Renal pelvis (tissue), 1 donor: ENCODE measurements at regions not wholly inside any gene's neighbourhood (a gene's known extent, or its start where the extent isn't known, plus 50 kb on each side); places are given as distances from the start of the nearest gene placed in this dataset.
"Not testable (repeated sequence)": the region's sequence is repeated elsewhere in the genome, so short reads cannot be mapped to it uniquely, and the experiment has no call there.

Experiments
- DNase-seq: peaks from one replicate; pipeline ENCODE4 v3.0.0-alpha.2; 2013

DNA sequence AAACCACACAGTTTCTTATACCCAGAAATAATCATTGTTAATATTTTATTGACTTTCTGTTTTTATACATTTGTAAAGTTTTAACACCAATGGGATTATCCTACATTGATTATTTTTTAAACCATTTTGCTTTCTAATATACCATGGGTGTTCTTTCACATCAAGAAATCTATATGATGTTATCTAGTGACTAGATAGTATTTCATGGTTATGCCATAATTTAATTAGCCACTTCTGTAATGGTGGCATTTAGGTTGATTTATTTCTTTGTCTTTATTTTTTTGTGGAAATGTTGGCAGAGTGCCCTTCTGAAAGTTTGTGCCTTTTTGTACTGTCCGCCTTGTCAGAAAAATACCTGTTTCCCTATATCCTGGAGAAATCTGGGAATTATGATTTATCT, 193.3 kb downstream of the CEP135 start:
- no peak for DNase-seq

DNA sequence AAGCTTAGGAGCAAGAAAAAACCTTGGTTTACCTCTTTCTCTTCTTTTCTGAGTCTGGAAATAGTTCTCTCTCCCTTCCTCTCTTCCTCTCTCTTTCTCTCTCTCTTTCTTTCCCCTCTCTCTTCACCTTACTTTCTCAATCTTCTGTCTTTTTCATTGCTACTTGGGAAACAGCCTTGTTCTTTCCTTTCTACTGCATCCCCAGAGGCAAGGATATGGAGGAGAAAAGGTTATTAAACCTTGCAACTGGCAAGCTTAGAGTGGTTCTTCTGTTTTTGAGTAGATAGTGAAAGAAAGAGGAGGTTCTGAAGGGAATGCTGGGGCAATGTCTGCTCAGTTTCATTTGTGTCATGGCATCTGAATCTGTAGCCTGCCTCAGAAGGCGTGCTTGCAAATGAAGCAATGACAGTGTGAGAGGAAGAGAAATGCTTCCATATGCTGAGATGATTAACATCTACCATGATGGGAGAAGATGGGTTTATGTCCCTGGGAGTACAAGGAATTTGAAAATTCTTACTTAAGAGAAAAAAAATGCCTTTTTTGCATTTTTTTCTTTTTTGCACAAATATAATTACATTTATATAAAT, 190.6 kb downstream of the CEP135 start:
- no peak for DNase-seq

DNA sequence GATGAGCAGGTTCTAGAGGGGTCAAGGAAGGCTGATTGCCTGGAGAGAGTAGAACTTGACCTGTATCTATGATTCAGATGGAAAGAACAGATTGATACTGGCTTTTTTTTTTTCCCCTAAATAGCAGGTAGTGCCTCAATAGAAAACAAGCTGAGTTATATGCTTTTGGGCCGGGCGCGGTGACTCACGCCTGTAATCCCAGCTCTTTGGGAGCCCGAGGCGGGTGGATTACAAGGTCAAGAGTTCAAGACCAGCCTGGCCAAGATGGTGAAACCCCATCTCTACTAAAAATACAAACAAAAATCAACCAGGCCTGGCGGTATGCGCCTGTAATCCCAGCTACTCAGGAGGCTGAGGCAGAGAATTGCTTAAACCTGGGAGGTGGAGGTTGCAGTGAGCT, 186.1 kb downstream of the CEP135 start:
- not testable (repeated sequence) for DNase-seq

DNA sequence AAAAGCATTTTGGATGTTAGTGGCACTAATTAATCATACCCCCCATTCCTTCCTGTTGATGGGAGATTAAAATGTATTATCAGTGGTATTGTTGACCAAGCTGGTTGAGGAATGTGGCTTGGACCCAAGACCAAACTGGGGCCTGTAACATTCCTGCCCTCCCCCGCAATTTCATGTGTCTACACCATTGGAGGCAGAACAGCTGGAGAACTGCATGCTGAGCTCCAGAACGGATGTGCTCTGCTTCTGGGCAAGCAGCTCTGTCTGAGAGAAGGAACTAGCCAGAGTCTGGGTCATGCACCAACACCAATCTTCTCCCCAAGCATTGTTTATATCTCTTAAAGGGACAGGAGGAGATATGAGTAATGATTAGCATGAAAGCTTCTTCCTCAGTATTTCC, 185.5 kb downstream of the CEP135 start:
- DNase-seq, result peak; percentile 79

DNA sequence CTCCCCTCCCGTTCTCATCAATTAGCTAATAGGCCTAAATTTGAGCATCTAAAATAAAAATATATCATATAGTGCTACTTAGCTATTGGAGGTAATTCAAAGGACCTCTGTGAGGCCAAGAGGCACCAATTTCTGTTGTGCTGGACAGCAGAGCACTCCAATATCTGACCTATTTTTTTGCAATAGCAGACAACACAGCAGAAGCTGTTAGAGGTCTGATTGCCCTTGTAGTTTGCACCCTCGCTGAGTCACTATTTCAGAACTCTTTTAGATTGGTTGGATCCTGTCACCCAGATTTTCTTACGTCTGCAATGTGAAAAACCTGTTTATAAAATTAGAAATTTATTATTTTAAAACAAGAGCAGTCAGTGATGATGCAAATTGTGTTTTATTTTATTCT, 184.1 kb downstream of the CEP135 start:
- DNase-seq, result no peak

DNA sequence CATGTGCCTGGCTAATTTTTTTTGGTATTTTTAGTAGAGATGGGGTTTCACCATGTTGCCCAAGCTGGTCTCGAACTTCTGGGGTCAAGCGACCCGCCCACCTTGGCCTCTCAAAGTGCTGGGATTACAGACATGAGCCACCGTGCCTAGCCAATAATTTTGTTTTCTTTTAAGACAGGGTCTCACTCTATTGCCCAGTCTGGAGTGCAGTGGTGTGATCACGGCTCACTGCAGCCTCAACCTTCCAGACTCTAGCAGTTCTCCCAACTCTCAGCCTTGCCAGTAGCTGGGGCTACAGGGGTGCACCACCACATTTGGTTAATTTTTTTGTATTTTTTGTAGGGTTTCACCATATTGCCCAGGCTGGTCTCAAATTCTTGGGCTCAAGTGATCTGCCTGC, 183.4 kb downstream of the CEP135 start:
- not testable (repeated sequence) for DNase-seq

DNA sequence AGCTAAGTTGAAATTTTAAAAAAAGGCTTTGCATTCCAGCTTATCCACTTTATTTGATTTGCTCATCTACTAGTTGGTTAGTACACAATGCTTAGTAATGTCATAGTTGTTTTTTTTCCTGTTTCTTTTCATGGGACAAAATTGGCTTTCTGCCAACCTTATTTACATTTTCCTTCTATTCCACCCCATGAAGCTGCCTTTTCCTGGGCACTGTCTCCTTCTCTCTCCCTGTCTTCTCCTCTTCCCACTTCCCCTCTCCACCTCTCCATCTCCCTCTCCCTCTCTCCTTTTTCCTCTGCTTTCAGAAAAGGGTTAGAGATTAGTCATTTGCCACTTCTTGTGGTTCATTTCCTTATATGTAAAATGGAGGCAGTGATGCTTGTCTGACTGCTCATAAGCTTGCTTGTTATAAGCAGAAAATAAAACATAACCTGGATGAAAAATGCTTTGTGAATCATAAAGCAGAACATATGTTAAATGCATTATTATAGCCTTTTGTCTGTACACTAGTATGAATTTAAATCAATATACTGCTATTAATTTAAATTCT, 181.9 kb downstream of the CEP135 start:
- DNase-seq, result no peak

DNA sequence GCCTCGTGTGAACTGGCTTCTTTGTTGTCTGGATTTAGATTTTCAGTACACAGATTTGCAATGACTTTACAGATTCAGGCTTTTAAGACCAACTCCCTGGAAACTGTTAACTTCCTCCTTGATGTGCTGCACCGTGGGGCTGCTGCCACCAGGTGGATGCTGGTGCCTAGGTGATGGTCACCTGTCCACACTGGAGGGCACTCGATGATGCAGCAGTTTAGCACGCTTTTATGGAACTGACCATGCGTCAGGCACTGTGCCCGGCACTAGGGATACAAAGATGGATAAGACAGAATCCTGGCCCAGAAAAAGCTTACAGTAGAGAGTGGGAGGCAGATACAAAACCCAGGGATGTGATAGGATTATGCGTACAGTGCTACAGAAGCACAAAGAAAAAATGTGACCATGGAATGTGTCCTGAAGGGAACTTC, 180.7 kb downstream of the CEP135 start:
- DNase-seq, result no peak

DNA sequence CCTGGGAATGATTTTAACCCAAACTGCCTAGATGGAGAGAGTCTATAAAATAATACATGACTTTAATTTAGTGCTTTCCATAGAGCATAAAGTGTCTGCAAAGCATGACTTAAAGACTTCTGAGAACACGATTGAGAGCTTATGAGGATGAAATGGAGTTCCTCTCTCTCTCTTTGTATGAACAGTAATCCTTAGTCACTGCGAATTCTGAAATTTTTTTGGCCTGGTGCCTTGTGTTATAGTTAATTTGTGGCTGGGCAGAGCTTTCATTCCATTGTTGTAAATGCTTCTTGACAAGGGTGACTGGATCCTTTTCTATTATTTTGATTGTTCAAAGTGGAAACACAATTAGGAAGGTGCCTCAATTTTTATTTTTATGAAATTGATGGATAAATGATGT, 179.5 kb downstream of the CEP135 start:
- DNase-seq, result no peak

DNA sequence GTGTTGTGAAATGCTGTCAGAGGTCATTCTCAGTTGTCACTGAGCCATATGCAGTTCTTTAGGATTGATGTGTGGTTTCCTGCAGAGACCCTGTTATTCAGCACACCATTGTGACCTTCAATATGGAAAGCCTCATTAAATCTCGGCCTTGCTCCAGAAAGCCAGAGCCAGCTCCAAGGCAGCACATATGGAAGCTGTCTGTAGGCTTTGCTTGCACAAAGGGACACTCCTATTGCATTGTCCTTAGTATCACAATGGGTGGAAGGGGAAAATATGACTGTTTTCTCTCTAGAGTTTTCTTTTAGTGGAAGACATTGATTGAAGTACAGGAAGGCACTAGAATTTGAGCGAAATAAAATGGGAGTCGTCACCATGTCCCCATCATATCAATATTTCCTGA, 179.0 kb downstream of the CEP135 start:
- DNase-seq, result peak; percentile 72

DNA sequence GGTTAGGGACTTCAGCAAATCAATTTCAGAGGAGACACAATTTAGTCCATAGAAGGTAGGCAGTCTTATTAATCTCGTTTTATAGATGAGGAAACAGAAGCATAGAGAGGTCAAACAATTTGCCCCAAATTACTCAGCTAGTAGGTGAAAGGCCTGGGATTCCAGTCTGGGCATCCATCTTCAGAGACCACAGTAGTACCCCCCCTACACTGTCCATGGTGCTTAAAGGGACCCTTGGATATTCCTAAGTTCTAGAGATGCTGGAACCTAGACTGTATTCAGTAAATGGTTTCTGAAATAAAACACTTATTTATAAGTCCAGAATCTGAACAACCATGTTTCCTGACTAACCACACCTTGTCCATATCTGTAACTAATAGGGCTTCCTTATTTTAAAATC, 174.8 kb downstream of the CEP135 start:
- no peak for DNase-seq

DNA sequence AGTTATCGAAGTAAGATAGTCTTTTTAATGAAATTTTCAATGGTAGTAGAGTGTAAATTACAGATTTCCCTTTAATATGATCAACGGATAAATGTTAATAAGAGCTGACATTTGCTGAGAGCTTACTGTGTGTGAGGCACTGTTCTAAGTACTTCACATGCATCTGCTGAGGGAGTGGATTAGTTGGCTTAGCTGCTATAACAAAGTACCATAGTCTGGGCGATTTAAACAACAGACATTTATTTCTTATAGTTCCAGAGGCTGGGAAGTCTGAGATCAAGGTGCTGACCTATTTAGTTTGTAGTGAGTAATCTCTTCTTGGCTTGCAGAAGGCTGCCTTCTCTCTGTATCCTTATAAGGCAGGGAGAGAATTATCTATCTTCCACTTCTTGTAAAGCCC, 174.3 kb downstream of the CEP135 start:
- DNase-seq, result no peak

DNA sequence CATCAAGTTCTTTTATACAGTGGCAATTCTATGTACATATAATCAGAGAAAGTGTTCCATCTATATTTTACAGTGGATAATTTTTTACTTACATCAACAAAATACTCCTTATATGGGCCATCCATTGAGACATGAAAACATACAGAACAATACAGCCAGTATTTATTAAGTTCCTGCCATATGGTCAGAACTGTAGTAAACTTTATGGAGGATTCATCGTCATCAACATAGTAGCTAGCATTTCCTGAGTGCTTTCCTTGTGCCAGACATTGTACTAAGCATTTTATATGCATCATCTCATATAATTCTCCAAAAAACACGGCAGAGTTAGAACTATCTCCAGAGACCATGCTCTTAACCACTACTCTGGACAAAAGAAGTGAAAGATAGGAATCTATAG, 170.1 kb downstream of the CEP135 start:
- no peak for DNase-seq

DNA sequence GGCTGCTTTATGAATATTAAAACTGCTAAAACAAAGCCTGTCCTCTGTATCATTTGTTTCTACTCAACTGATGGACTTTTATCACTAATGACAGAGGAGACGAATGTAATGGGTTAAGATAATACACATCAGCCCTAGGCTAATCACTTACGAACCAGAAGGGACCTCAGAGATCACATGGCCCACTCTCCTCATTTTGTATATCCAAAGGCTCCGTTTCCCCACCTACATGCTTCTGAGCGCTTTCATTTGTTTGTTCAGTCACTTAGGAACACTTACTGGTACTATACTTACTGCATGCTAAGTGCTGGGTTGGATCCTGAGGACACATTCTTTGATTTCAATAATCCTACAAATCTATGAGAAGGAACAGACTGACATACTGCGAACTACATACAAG, 169.3 kb downstream of the CEP135 start:
- no peak for DNase-seq

DNA sequence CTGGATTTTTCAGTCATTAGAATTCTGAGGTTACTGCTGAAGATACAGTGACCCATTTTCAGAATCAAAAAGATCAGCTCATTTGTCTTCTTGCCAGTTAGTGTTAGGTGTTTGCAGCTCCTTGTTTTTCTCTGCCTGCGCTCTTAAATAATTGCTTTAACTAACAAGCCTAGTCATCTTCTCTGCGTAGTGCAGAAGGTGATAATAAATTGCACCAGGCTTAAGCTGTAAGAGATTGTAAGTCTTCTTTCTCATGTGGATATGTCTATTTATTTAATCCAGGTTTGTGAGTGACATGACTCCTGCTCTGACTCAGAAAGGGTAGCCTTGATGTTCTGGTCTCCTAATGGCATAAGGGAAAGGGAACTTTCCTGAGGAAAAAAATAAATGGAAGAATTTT, 167.2 kb downstream of the CEP135 start:
- DNase-seq, result no peak

DNA sequence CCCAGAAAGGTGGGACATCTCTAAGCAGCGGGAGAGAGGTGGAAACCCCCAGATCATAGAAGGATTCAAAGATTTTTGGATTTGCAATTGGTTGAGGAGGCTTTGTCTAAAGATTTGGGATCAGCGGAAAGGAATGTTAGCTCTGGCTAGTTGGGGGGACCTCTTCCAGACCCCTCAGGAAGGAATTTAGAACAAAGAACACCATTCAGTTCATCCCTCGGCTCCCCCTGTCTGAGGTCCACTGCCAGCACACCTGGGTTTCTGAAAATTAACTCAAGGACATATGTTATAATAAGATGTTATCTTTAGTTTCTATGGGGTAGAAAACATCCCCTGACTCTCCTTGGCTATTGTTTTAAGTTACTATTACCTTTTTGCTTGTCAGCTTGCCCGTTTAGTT, 163.6 kb downstream of the CEP135 start:
- DNase-seq, result no peak

DNA sequence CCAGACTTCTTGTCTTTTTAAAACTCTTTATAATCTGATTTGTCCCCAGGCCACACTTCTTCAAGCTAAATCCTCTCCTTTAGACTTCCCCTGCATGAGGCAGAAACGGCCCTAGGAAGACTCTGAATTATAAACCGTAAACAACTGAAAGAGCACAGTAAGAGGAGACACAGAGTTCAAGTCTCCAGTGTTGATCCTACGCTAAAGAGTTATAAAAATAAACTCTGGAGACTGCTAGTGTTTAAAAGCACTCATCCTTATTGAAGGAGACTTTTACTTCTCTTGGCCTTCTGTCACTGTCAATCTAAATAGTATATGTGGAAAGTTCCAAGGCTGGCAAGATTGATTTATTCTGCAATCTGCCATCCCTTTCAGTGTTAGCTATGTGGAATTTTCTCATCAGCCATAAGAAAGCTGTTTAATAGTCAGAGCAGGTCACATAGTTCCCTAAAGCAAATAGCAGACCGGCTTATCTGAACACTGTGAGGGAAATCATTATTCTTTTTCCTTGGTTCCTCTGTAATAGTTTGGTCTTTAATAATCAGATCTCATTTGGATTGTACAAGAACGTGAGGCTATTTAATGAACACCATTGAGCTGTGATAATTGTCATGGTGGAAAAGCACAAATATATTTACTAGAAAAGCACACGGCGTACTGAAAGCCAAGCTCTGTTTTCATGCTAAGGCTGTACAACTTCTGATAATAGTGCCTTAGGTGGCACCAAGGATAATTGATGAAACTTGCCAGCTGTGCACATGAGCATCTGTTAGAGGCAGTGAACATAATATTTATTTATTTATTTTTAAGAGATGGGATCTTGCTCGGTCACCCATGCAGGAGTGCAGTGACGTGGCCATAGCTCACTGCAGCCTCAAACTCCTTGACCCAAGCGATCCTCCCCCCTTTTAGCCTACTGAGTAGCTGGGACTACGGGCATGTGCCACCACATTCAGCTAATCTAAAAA, 157.7 kb downstream of the CEP135 start:
- DNase-seq, result peak; percentile 29

DNA sequence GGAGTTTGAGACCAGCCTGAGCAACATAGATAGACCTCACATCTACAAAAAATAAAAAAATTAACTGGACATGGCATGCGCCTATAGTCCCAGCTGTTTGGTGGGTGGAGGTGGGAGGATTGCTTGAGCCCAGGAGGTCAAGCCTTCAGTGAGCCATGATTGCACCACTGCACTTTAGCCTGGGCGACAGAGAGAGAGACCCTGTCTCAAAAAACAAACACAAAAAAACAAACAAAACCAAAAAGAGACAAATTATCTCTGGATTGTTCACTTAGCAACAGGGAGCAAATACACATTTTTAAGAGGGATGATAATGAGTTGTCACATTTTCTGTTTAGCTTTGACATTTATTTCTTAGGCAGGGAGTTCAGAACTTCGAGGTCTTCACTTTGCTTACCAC, 155.4 kb downstream of the CEP135 start:
- DNase-seq, result no peak

DNA sequence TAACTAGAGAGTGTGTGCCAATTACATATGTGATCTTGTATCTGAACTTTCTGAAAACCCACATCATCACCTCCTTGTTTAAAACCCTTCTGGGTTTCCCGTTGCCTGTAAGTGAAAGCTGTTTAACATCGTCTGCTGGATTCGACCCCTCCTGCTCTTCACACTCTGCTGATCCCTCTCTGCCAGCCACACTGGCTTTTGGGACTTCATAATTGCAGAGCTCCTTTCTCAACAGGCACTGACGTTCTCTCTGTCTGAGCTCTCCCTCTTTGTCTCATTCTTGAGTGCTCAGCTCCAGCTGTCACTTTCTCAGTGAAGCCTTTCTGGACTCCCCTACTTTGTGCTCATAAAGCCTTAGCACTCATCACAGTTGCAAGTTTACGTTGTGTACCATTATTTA, 153.9 kb downstream of the CEP135 start:
- no peak for DNase-seq

DNA sequence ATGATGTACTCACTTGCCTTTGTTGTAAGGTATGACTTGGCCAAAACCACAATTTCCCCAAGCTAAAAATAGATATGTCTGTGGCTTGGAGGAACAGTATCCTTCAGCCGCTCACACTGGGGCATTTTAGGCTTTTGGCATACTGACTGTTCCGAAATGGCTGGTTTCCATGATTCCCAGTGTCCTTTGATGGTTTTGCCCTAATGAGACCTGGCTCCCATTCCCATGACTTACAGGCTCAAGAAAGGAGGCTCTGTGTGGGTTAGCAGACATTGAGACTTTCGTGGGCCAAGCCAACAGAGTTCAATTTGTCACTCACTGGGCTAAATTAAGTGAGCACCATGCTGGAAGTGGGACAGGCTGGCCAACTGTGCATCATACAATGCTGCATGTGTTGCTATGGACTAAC, 150.6 kb downstream of the CEP135 start:
- DNase-seq, result no peak

DNA sequence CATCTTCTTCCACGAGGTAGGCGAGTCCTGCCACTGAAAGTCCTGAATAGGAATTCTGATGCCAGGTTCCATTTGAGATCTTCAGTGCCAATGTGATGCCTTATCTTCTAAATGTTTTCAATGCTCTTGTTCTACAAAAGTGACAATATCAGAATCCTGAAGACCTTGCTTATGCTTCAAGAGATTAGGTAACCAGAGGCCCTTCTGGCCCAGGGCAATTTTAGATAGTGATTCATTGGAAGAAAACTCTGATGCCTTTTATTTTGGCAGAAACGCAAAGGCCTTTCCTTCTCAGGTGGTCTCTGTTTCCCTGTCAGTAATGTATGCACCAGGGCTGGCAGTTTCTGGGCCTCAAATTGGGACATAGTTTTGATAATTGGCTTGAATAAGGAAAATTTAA, 144.8 kb downstream of the CEP135 start:
- no peak for DNase-seq

DNA sequence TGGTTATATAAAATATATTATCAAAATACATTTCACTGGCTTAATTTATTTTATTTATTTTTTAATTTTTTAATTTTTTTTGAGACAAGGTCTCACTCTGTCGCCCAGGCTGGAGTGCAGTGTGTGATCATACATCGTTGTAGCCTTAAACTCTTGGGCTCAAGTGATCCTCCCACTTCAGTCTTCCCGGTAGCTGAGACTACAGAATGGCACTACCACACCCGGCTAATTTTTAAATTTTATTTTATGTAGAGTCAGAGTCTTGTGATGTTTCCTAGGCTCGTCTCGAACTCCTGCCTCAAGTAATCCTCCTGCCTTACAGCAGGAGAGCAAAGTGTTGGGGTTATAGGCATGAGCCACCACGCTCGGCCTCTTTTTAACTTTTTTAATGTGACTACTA, 143.8 kb downstream of the CEP135 start:
- no peak for DNase-seq

DNA sequence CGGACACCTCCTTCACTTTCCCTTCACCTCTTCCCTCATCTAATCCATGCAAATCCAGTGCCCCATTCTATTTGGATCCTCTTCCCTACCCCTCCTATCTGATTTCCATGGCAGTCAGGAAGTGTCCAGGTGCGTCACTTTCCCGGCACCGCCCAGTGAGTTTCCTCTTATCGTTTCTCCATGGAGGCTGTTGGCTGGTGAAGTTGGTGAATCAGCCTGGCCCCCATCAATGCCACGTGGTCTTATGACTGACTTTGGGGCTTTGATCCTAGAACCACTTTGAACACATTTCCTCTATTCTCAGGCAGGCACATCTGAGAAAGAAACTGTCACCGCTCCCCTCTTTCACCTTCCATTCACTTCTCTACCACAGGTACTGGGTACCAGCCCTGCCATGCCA, 137.8 kb downstream of the CEP135 start:
- DNase-seq, result no peak
